Neural progenitor cell (in vitro differentiated cells): ENCODE measurements at regions not wholly inside any gene's neighbourhood (a gene's known extent, or its start where the extent isn't known, plus 50 kb on each side); places are given as distances from the start of the nearest gene placed in this dataset.

Experiments used
- DNase-seq: peaks from one replicate; pipeline ENCODE4 v3.0.0-alpha.2; 2016; ENCODE audit warnings: low spot score
- H2AFZ ChIP-seq: fragments of 200-600 bp; sonication (generic); replicated peaks from 2 replicates; pipeline ENCODE4 v1.6.1; 2016; ENCODE audit warnings: antibody characterized with exemption
- H3F3A ChIP-seq: fragments of 200-600 bp; sonication (generic); 2 replicates; pipeline ENCODE4 v1.6.1; 2016; ENCODE audit warnings: antibody characterized with exemption, low read depth
- H3K27ac ChIP-seq: fragments of 200-600 bp; sonication (generic); 2 replicates; pipeline ENCODE4 v1.5.1; 2016; ENCODE audit warnings: mild to moderate bottlenecking
- H3K27me3 ChIP-seq: fragments of 200-600 bp; sonication (generic); 2 replicates; pipeline ENCODE4 v1.6.1; 2016; ENCODE audit warnings: mild to moderate bottlenecking, moderate library complexity
- H3K36me3 ChIP-seq: fragments of 200-600 bp; sonication (generic); 2 replicates; pipeline ENCODE4 v1.5.1; 2016
- H3K4me1 ChIP-seq: fragments of 200-600 bp; sonication (generic); 2 replicates; pipeline ENCODE4 v1.6.1; 2016; ENCODE audit warnings: mixed run types
- H3K4me2 ChIP-seq: fragments of 200-600 bp; sonication (generic); 2 replicates; pipeline ENCODE4 v1.6.1; 2016
- H3K4me3 ChIP-seq: fragments of 200-600 bp; sonication (generic); 2 replicates; pipeline ENCODE4 v1.5.1; 2016
- H3K79me2 ChIP-seq: fragments of 200-600 bp; sonication (generic); 2 replicates; pipeline ENCODE4 v1.6.1; 2016; ENCODE audit warnings: low read depth
- H3K9ac ChIP-seq: fragments of 200-600 bp; sonication (generic); 2 replicates; pipeline ENCODE4 v1.6.1; 2016
- H3K9me3 ChIP-seq: fragments of 200-600 bp; sonication (generic); 2 replicates; pipeline ENCODE4 v1.5.1; 2016; ENCODE audit warnings: low read depth
- H4K20me1 ChIP-seq: fragments of 200-600 bp; sonication (generic); 2 replicates; pipeline ENCODE4 v1.6.1; 2016; ENCODE audit warnings: low read depth
- H3K27ac Mint-ChIP-seq: 3 replicates; pipeline ENCODE4 v1.8.0; 2021; ENCODE audit warnings: mixed read lengths
- H3K27me3 Mint-ChIP-seq: 2 replicates; pipeline ENCODE4 v1.8.0; 2022; ENCODE audit warnings: low read depth, mild to moderate bottlenecking, inconsistent platforms, moderate library complexity, mixed read lengths; ENCODE audit not compliant: insufficient read depth
- H3K36me3 Mint-ChIP-seq: 3 replicates; pipeline ENCODE4 v1.8.0; 2021; ENCODE audit warnings: mixed read lengths
- H3K4me1 Mint-ChIP-seq: 3 replicates; pipeline ENCODE4 v1.8.0; 2021; ENCODE audit warnings: mixed read lengths
- H3K4me3 Mint-ChIP-seq: 3 replicates; pipeline ENCODE4 v1.8.0; 2021; ENCODE audit warnings: mild to moderate bottlenecking, moderate library complexity, mixed read lengths
- H3K9me3 Mint-ChIP-seq: 3 replicates; pipeline ENCODE4 v1.8.0; 2020; ENCODE audit warnings: mixed read lengths
- CTCF ChIP-seq: fragments of 200-600 bp; sonication (generic); IDR thresholded peaks from 2 replicates; pipeline ENCODE4 v1.5.1; 2017; ENCODE audit warnings: antibody characterized with exemption, mild to moderate bottlenecking
- EZH2 ChIP-seq: fragments of 200-600 bp; sonication (generic); IDR thresholded peaks from 2 replicates; pipeline ENCODE4 v1.6.1; 2017; ENCODE audit warnings: antibody characterized with exemption, mild to moderate bottlenecking, moderate library complexity
- EZH2phosphoT487 ChIP-seq: fragments of 200-600 bp; sonication (generic); IDR thresholded peaks from 2 replicates; pipeline ENCODE4 v1.6.1; 2017; ENCODE audit warnings: antibody characterized with exemption

DNA sequence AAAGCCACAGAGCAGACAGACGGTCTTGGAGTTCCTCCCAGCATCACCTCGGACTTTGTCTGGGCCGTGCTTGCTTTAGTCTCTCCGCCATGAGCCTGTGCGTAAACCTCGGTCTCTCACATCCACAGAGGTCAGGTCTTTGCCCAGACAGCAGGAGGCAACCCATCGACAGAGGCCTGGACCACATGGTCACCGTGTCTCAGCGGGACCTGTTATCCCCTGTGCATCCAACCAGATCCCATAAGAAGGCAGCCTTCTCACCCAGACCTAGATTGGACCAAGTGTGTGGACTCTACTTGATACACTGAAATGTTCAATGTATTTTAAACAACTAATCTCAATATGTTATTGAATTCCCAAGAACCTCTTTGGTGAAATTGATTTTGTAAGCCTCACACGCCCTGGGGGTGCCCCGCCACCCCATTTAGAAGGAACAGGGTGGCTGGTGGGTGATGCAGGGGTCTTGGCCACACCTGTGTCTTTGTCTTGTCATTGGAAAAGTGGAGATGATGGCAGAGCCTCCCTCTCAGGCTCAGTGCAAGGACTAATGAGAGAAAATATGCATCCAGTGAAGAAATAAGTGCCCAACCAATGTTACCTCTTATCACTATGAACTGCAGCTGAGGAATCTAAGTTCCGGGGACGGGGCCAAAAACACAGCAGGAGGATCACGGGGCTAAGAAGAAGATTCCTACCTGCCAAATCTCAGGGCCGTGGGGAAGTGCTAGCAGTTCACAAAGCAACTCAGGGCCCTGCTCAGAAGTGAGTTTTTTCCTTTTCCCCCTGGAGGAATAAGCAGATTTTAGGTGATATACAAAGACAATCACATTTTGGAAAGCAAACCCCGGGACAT, 101.6 kb upstream of the BACE2 start:
- no peaks in the 10 kb centered on the region for H4K20me1 ChIP-seq

GRCh38 chr21:41067709-41068108, 100.3 kb upstream of the BACE2 start:
- Mint-ChIP-seq H3K27me3 (peaks cover 15% of the 10 kb centered on the region), H3K9me3 (no peaks in the 10 kb centered on the region), H3K27ac (no peak overlapping the region), H3K4me1 (peaks cover 20% of the 10 kb centered on the region), H3K4me3 (no peak overlapping the region), H3K36me3 (no peaks in the 10 kb centered on the region)
- H3K4me2 ChIP-seq, result peak overlapping the region; percentile 75
- H3F3A ChIP-seq, result no peaks in the 10 kb centered on the region
- H3K4me1 ChIP-seq, result peaks cover 15% of the 10 kb centered on the region
- peaks cover 5% of the 10 kb centered on the region for H3K27me3 ChIP-seq
- no peak for DNase-seq
- no peaks in the 10 kb centered on the region for H4K20me1 ChIP-seq
- H3K36me3 ChIP-seq, result no peaks in the 10 kb centered on the region
- H3K79me2 ChIP-seq, result no peaks in the 10 kb centered on the region
- no peak overlapping the region for H3K4me3 ChIP-seq
- H3K27ac ChIP-seq, result no peak overlapping the region
- no peak overlapping the region for H2AFZ ChIP-seq
- H3K9ac ChIP-seq, result no peak overlapping the region
- no peaks in the 10 kb centered on the region for H3K9me3 ChIP-seq
- TF ChIP-seq EZH2phosphoT487 (no peak), CTCF (no peak), EZH2 (no peak)

More for the DNA sequence above, 101.6 kb upstream of the BACE2 start:
- H3K4me1 Mint-ChIP-seq, result peaks cover 20% of the 10 kb centered on the region
- Histone ChIP-seq H3K9ac (no peak overlapping the region), H3K36me3 (no peaks in the 10 kb centered on the region), H3K4me2 (no peak overlapping the region), H3K4me3 (no peak overlapping the region), H2AFZ (no peak overlapping the region), H3K27ac (no peak overlapping the region), H3F3A (no peaks in the 10 kb centered on the region), H3K79me2 (no peaks in the 10 kb centered on the region), H3K27me3 (peaks cover 5% of the 10 kb centered on the region), H3K9me3 (no peaks in the 10 kb centered on the region), H3K4me1 (peaks cover 12% of the 10 kb centered on the region)
- DNase-seq, result no peak
- TF ChIP-seq EZH2 (no peak), EZH2phosphoT487 (no peak)
- no peaks in the 10 kb centered on the region for H3K9me3 Mint-ChIP-seq
- H3K27me3 Mint-ChIP-seq, result peaks cover 11% of the 10 kb centered on the region
- H3K27ac Mint-ChIP-seq, result no peak overlapping the region
- no peaks in the 10 kb centered on the region for H3K36me3 Mint-ChIP-seq
- no peak overlapping the region for H3K4me3 Mint-ChIP-seq

- H3K4me3 Mint-ChIP-seq, result peak overlapping the region; percentile 82
- Histone ChIP-seq H3K4me3 (peak overlapping the region; percentile 38), H3K79me2 (no peaks in the 10 kb centered on the region), H2AFZ (peak overlapping the region; percentile 92), H3K9ac (no peak overlapping the region), H3K4me1 (peaks cover 15% of the 10 kb centered on the region), H3K27ac (no peak overlapping the region), H4K20me1 (no peaks in the 10 kb centered on the region), H3K9me3 (no peaks in the 10 kb centered on the region), H3F3A (no peaks in the 10 kb centered on the region), H3K36me3 (no peaks in the 10 kb centered on the region), H3K27me3 (peaks cover 5% of the 10 kb centered on the region), H3K4me2 (peak overlapping the region; percentile 75)
- peak overlapping the region; percentile 46 for H3K27ac Mint-ChIP-seq
- H3K9me3 Mint-ChIP-seq, result no peaks in the 10 kb centered on the region
- TF ChIP-seq CTCF (no peak), EZH2phosphoT487 (no peak)
- peaks cover 15% of the 10 kb centered on the region for H3K27me3 Mint-ChIP-seq
- H3K4me1 Mint-ChIP-seq, result peaks cover 20% of the 10 kb centered on the region
- no peak for DNase-seq
- H3K36me3 Mint-ChIP-seq, result no peaks in the 10 kb centered on the region
Measured at GRCh38 chr21:41068496-41068895, 99.5 kb upstream of the BACE2 start.
